Adrenal gland (tissue), 9 donors: ENCODE measurements at regions not wholly inside any gene's neighbourhood (a gene's known extent, or its start where the extent isn't known, plus 50 kb on each side); places are given as distances from the start of the nearest gene placed in this dataset.

Source experiments
- DNase-seq, 7 donors: peaks; one replicate each; pipeline ENCODE4 v3.0.0-alpha.2; 2019 to 2020
- H3K27ac ChIP-seq, 5 donors: fragments of 200-600 bp; sonication (generic) in 4 of 5; 1 replicate in 3 of 5; 2 replicates in 2 of 5; pipeline versions ENCODE4 v1.5.1 to v1.8.0; 2016 to 2020; ENCODE audit warnings: mild to moderate bottlenecking in 1 of 5
- H3K27me3 ChIP-seq: fragments of 200-600 bp; 2 replicates; pipeline ENCODE4 v1.8.0; 2021
- H3K36me3 ChIP-seq, 2 donors: fragments of 200-600 bp; replicated peaks in 1 of 2; 1 replicate in 1 of 2; 2 replicates in 1 of 2; pipeline versions ENCODE4 v1.5.1 to v1.8.0; 2018 to 2022
- H3K4me1 ChIP-seq, 2 donors: fragments of 200-600 bp; replicated peaks in 1 of 2; 1 replicate in 1 of 2; 2 replicates in 1 of 2; pipeline versions ENCODE4 v1.5.1 to v1.8.0; 2018 to 2021
- H3K4me3 ChIP-seq, 4 donors: fragments of 200-600 bp; sonication (generic) in 3 of 4; one replicate each; pipeline ENCODE4 v1.5.1; 2016 to 2018
- H3K9me3 ChIP-seq, 3 donors: fragments of 200-600 bp; sonication (generic) in 1 of 3; replicated peaks in 1 of 3; 1 replicate in 2 of 3; 2 replicates in 1 of 3; pipeline versions ENCODE4 v1.5.1 to v1.8.0; 2016 to 2021
- POLR2A ChIP-seq, 2 donors: fragments of 450-650 bp; IDR thresholded peaks; one replicate each; pipeline ENCODE4 v1.6.1; 2017; ENCODE audit warnings: antibody characterized with exemption in 2 of 2, mild to moderate bottlenecking in 2 of 2, moderate library complexity in 1 of 2
- WGBS, 4 donors: extraction: QIAGEN DNeasy Blood & Tissue Kit in 2 of 4; methylation state at CpG; one replicate each; pipeline versions ENCODE4 v1.1.5 to v1.1.7; 2013 to 2017; 5-methylcytosine and 5-hydroxymethylcytosine counted together
- intact Hi-C, 2 donors: fragments of 100-400 bp; cut with DNase I; formaldehyde crosslinking; loops; one replicate each; pipeline versions ENCODE4 v1.14.1 to v1.15.0; 2022 to 2023
- TF ChIP-seq, protein P1 (sequence below), 6 experiments: fragments of 450-650 bp in 4 of 6; fragments of 200-600 bp in 2 of 6; sonication (generic) in 1 of 6; IDR thresholded peaks; 1 replicate in 5 of 6; 2 replicates in 1 of 6; pipeline versions ENCODE4 v1.5.1 to v1.8.0; 2016 to 2021; ENCODE audit warnings: antibody characterized with exemption in 6 of 6, mild to moderate bottlenecking in 2 of 6, moderate library complexity in 1 of 6
- donor health status: healthy with polysubstance abuse.
- donor health status: Bipolar disorder and iron deficiency.
- donor health status: DM: yes; HTN: yes; CAD: no.
- donor health status: DM: no; HTN: no; CAD: no.
- donor health status: DM: no; HTN: no; CAD: no.

DNA sequence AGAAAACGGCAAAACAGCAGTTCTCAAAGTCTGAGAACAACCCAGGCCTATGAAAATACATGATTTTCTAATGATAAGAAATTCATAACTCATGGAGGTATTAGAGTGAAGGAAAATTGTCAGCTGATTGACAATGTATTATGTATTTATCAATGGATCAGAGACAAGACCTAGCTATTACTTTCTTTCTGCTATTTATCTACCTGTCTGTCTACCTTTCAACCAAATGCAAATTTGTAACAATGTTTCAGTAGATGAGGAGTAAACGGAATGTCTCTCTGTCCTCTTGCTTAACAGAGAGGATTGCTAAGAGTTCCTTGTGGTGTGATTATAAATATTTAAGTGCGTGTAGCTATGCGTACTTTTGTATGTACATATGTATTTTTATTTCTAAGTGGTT is 568.7 kb upstream of the RGS18 start:
- Histone ChIP-seq H3K9me3 (no peaks in the 10 kb centered on the region), H3K36me3 (no peaks in the 10 kb centered on the region), H3K4me3 (no peak overlapping the region), H3K4me1 (no peaks in the 10 kb centered on the region), H3K27me3 (no peaks in the 10 kb centered on the region), H3K27ac (no peak overlapping the region)
- no peak for DNase-seq
- WGBS, 4 donors, result 83 to 89% (median 86%) methylated on average over 4 of the region's 4 CpGs
- TF ChIP-seq, protein P1, sequence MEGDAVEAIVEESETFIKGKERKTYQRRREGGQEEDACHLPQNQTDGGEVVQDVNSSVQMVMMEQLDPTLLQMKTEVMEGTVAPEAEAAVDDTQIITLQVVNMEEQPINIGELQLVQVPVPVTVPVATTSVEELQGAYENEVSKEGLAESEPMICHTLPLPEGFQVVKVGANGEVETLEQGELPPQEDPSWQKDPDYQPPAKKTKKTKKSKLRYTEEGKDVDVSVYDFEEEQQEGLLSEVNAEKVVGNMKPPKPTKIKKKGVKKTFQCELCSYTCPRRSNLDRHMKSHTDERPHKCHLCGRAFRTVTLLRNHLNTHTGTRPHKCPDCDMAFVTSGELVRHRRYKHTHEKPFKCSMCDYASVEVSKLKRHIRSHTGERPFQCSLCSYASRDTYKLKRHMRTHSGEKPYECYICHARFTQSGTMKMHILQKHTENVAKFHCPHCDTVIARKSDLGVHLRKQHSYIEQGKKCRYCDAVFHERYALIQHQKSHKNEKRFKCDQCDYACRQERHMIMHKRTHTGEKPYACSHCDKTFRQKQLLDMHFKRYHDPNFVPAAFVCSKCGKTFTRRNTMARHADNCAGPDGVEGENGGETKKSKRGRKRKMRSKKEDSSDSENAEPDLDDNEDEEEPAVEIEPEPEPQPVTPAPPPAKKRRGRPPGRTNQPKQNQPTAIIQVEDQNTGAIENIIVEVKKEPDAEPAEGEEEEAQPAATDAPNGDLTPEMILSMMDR (IDR thresholded peaks at IDR 0.05), result no peak
- no peak for TF ChIP-seq POLR2A (IDR thresholded peaks at IDR 0.05)
- intact Hi-C loops, result no loop called here

- Histone ChIP-seq H3K9me3 (no peaks in the 10 kb centered on the region), H3K4me1 (no peaks in the 10 kb centered on the region), H3K27me3 (no peaks in the 10 kb centered on the region), H3K36me3 (no peaks in the 10 kb centered on the region), H3K27ac (no peak overlapping the region), H3K4me3 (no peak overlapping the region)
- intact Hi-C loops, result no loop called here
- DNase-seq, result no peak
- TF ChIP-seq, protein P1 (IDR thresholded peaks at IDR 0.05), result no peak
- TF ChIP-seq POLR2A (IDR thresholded peaks at IDR 0.05), result no peak
- 69 to 77% (median 71%) methylated on average over 3 of the region's 3 CpGs for WGBS, 4 donors
Observed at GRCh38 chr1:191590578-191590977, 567.7 kb upstream of the RGS18 start.

- H3K4me3 ChIP-seq, result no peak overlapping the region
- intact Hi-C loops, result no loop called here
- no peaks in the 10 kb centered on the region for H3K4me1 ChIP-seq
- no peak overlapping the region for H3K27ac ChIP-seq
- no peaks in the 10 kb centered on the region for H3K27me3 ChIP-seq
- H3K9me3 ChIP-seq, result no peaks in the 10 kb centered on the region
- WGBS, 4 donors, result 77 to 96% (median 92%) methylated on average over 1 of the region's 1 CpG
- DNase-seq, result no peak
- TF ChIP-seq POLR2A (IDR thresholded peaks at IDR 0.05), result no peak
- TF ChIP-seq, protein P1 (IDR thresholded peaks at IDR 0.05), result no peak
- no peaks in the 10 kb centered on the region for H3K36me3 ChIP-seq
Observed at GRCh38 chr1:191592039-191592438, 566.2 kb upstream of the RGS18 start.

DNA sequence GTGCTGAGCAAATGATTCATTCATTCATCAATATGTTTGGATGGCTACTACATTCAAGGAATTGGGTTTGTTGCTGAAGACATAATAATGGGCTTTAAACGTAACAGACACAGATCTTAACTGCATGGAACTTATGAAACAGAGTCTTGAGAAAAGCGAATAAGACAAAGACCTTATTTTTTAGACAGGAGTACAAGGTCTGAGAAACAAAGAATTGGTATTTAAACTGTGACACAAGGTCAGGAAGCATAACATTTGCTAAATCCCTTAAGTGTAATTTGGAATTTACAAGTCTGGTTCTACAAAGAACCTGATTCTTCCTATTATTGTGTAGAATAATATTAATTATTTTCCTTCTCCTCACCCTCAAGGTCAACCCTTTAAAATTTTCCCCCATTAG is 565.4 kb upstream of the RGS18 start:
- Histone ChIP-seq H3K27me3 (no peaks in the 10 kb centered on the region), H3K27ac (no peak overlapping the region), H3K4me3 (no peak overlapping the region), H3K36me3 (no peaks in the 10 kb centered on the region), H3K9me3 (no peaks in the 10 kb centered on the region), H3K4me1 (no peaks in the 10 kb centered on the region)
- intact Hi-C loops, result no loop called here
- 42 to 57% (median 50%) methylated on average over 2 of the region's 2 CpGs for WGBS, 4 donors
- no peak for DNase-seq
- TF ChIP-seq, protein P1 (IDR thresholded peaks at IDR 0.05), result no peak
- TF ChIP-seq POLR2A (IDR thresholded peaks at IDR 0.05), result no peak
